ENCODE measurements at regions not wholly inside any gene's neighbourhood (a gene's known extent, or its start where the extent isn't known, plus 50 kb on each side); places are given as distances from the start of the nearest gene placed in this dataset.

- no peak overlapping the region for H3K4me3 ChIP-seq (ENCODE audit: low read depth in 1 of 3, low read length in 3 of 3)
- TF ChIP-seq EGR1 (IDR thresholded peaks at IDR 0.05; ENCODE audit: low read depth in 2 of 2) (no peak), HNF4A (conservative IDR thresholded peaks at IDR 0.05) (no peak), RXRA (IDR thresholded peaks at IDR 0.05) (no peak), MAX (IDR thresholded peaks at IDR 0.05) (no peak), SP1 (IDR thresholded peaks at IDR 0.05) (no peak), JUND (IDR thresholded peaks at IDR 0.05) (no peak), YY1 (IDR thresholded peaks at IDR 0.05) (no peak), FOXA1 (IDR thresholded peaks at IDR 0.05) (no peak)
- no peaks in the 10 kb centered on the region for H3K9me3 ChIP-seq (ENCODE audit: control insufficient read depth in 4 of 4, low read length in 3 of 4)
- no peak overlapping the region for H3K9ac ChIP-seq (ENCODE audit: low read depth in 1 of 2, low read length in 2 of 2)
- no peaks in the 10 kb centered on the region for H3K27me3 ChIP-seq (ENCODE audit: control insufficient read depth in 4 of 4, insufficient read depth in 4 of 4, low read length in 3 of 4)
- no peaks in the 10 kb centered on the region for H3K36me3 ChIP-seq (ENCODE audit: control insufficient read depth in 4 of 4, insufficient read depth in 3 of 4, low read depth in 1 of 4, low read length in 3 of 4)
- H3K4me1 ChIP-seq (ENCODE audit: control insufficient read depth in 4 of 4, insufficient read depth in 4 of 4, low read length in 3 of 4): no peaks in the 10 kb centered on the region
- 89% methylated on average over 4 of the region's 4 CpGs for WGBS
- no peak for DNase-seq (ENCODE audit: low spot score)
- H3K27ac ChIP-seq (ENCODE audit: low read depth in 1 of 2, low read length in 2 of 2): no peak overlapping the region
Observed at GRCh38 chr10:28186461-28186860, 116.4 kb downstream of the MPP7 start.

GRCh38 chr10:28184810-28185209, 118.1 kb downstream of the MPP7 start:
- H3K9me3 ChIP-seq (ENCODE audit: control insufficient read depth in 4 of 4, low read length in 3 of 4): no peaks in the 10 kb centered on the region
- 96% methylated on average over 1 of the region's 1 CpG for WGBS
- no peak overlapping the region for H3K9ac ChIP-seq (ENCODE audit: low read depth in 1 of 2, low read length in 2 of 2)
- H3K4me3 ChIP-seq (ENCODE audit: low read depth in 1 of 3, low read length in 3 of 3): no peak overlapping the region
- no peak overlapping the region for H3K27ac ChIP-seq (ENCODE audit: low read depth in 1 of 2, low read length in 2 of 2)
- no peaks in the 10 kb centered on the region for H3K27me3 ChIP-seq (ENCODE audit: control insufficient read depth in 4 of 4, insufficient read depth in 4 of 4, low read length in 3 of 4)
- no peak for TF ChIP-seq ZBTB33 (IDR thresholded peaks at IDR 0.05)
- no peak for TF ChIP-seq NR2F2 (IDR thresholded peaks at IDR 0.05)
- TF ChIP-seq GABPA (IDR thresholded peaks at IDR 0.05 in 1 of 2, conservative IDR thresholded peaks at IDR 0.05 in 1 of 2): no peak
- TF ChIP-seq RXRA (IDR thresholded peaks at IDR 0.05): no peak
- no peak for TF ChIP-seq FOXA2 (IDR thresholded peaks at IDR 0.05)
- H3K36me3 ChIP-seq (ENCODE audit: control insufficient read depth in 4 of 4, insufficient read depth in 3 of 4, low read depth in 1 of 4, low read length in 3 of 4): no peaks in the 10 kb centered on the region
- DNase-seq (ENCODE audit: low spot score): no peak
- no peaks in the 10 kb centered on the region for H3K4me1 ChIP-seq (ENCODE audit: control insufficient read depth in 4 of 4, insufficient read depth in 4 of 4, low read length in 3 of 4)

- no peak overlapping the region for H3K27ac ChIP-seq (ENCODE audit: low read depth in 1 of 2, low read length in 2 of 2)
- TF ChIP-seq HNF4G (IDR thresholded peaks at IDR 0.05) (no peak), RAD21 (IDR thresholded peaks at IDR 0.05) (no peak), FOXA1 (IDR thresholded peaks at IDR 0.05) (no peak), ZBTB33 (IDR thresholded peaks at IDR 0.05) (no peak), NR2F2 (IDR thresholded peaks at IDR 0.05) (no peak), SP1 (IDR thresholded peaks at IDR 0.05) (no peak), ATF3 (IDR thresholded peaks at IDR 0.05) (no peak), YY1 (IDR thresholded peaks at IDR 0.05) (no peak), CTCF (IDR thresholded peaks at IDR 0.05; ENCODE audit: low read depth, low read length, missing input control) (no peak)
- no peaks in the 10 kb centered on the region for H3K36me3 ChIP-seq (ENCODE audit: control insufficient read depth in 4 of 4, insufficient read depth in 3 of 4, low read depth in 1 of 4, low read length in 3 of 4)
- no peaks in the 10 kb centered on the region for H3K27me3 ChIP-seq (ENCODE audit: control insufficient read depth in 4 of 4, insufficient read depth in 4 of 4, low read length in 3 of 4)
- 74% methylated on average over 7 of the region's 7 CpGs for WGBS
- DNase-seq (ENCODE audit: low spot score): no peak
- no peak overlapping the region for H3K9ac ChIP-seq (ENCODE audit: low read depth in 1 of 2, low read length in 2 of 2)
- peaks cover 0 to 15% (median 5%) of the 10 kb centered on the region in 4 donors for H3K4me1 ChIP-seq (ENCODE audit: control insufficient read depth in 4 of 4, insufficient read depth in 4 of 4, low read length in 3 of 4)
- no peaks in the 10 kb centered on the region for H3K9me3 ChIP-seq (ENCODE audit: control insufficient read depth in 4 of 4, low read length in 3 of 4)
- H3K4me3 ChIP-seq (ENCODE audit: low read depth in 1 of 3, low read length in 3 of 3): no peak overlapping the region
Observed at GRCh38 chr10:28181478-28182096, 121.3 kb downstream of the MPP7 start.

Data from liver (tissue), 8 donors.